Activated naive CD8-positive, alpha-beta T cell treated with anti-CD3 and anti-CD28 coated beads, Interleukin-2, amount 10 ng/mL, durations not matched to agents 7 days and 5 days (primary cell): ENCODE measurements at regions not wholly inside any gene's neighbourhood (a gene's known extent, or its start where the extent isn't known, plus 50 kb on each side); places are given as distances from the start of the nearest gene placed in this dataset.
"Not testable (repeated sequence)": the region's sequence is repeated elsewhere in the genome, so short reads cannot be mapped to it uniquely, and the experiment has no call there.

Experiments
- ATAC-seq: fragments of 150-1000 bp; cut with Tn5 transposase; one replicate; pipeline ENCODE4 v1.10.0; 2021; ENCODE audit warnings: low read depth, moderate library complexity
- POLR2A ChIA-PET: fragments of 350-600 bp; sonication (Branson Sonifier 250); formaldehyde crosslinking; loops from one replicate; lab custom pipeline; 2021; ENCODE audit warnings: antibody characterized with exemption; lab: Charles Lee
- DNase-seq: peaks from one replicate; pipeline ENCODE4 v3.0.0; 2021
- H3K27ac Mint-ChIP-seq: one replicate; pipeline ENCODE4 v1.8.0; 2022; ENCODE audit warnings: mild to moderate bottlenecking, mixed read lengths
- H3K27me3 Mint-ChIP-seq: one replicate; pipeline ENCODE4 v1.8.0; 2022; ENCODE audit warnings: mild to moderate bottlenecking, moderate library complexity, mixed read lengths
- H3K36me3 Mint-ChIP-seq: one replicate; pipeline ENCODE4 v1.8.0; 2021; ENCODE audit warnings: mild to moderate bottlenecking, mixed read lengths
- H3K4me1 Mint-ChIP-seq: one replicate; pipeline ENCODE4 v1.8.0; 2021; ENCODE audit warnings: mixed read lengths
- H3K4me3 Mint-ChIP-seq: one replicate; pipeline ENCODE4 v1.8.0; 2022; ENCODE audit warnings: mild to moderate bottlenecking, moderate library complexity, mixed read lengths
- H3K9me3 Mint-ChIP-seq: one replicate; pipeline ENCODE4 v1.8.0; 2021; ENCODE audit warnings: mixed read lengths

- Mint-ChIP-seq H3K27ac (no peak overlapping the region), H3K4me1 (no peaks in the 10 kb centered on the region), H3K27me3 (peaks cover 25% of the 10 kb centered on the region), H3K9me3 (no peaks in the 10 kb centered on the region), H3K4me3 (no peak overlapping the region), H3K36me3 (no peaks in the 10 kb centered on the region)
- POLR2A ChIA-PET: no interaction called here
- no peak for ATAC-seq
- DNase-seq: no peak
Measured at GRCh38 chr3:187490366-187490765, 122.2 kb downstream of the RTP4 start.

- peaks cover 9% of the 10 kb centered on the region for H3K27me3 Mint-ChIP-seq
- POLR2A ChIA-PET: no interaction called here
- no peaks in the 10 kb centered on the region for H3K4me1 Mint-ChIP-seq
- DNase-seq (no peak), ATAC-seq (no peak)
- H3K36me3 Mint-ChIP-seq: no peaks in the 10 kb centered on the region
- no peak overlapping the region for H3K27ac Mint-ChIP-seq
- H3K9me3 Mint-ChIP-seq: no peaks in the 10 kb centered on the region
- no peak overlapping the region for H3K4me3 Mint-ChIP-seq
Measured at GRCh38 chr3:187484547-187485295, 116.5 kb downstream of the RTP4 start.

- Mint-ChIP-seq H3K4me3 (no peak overlapping the region), H3K27me3 (no peaks in the 10 kb centered on the region), H3K4me1 (no peaks in the 10 kb centered on the region), H3K9me3 (peaks cover 4% of the 10 kb centered on the region), H3K27ac (no peak overlapping the region), H3K36me3 (no peaks in the 10 kb centered on the region)
- ATAC-seq (no peak), DNase-seq (no peak)
- POLR2A ChIA-PET: no interaction called here
Measured at GRCh38 chr3:187481426-187481825, 113.2 kb downstream of the RTP4 start.

GRCh38 chr3:187475613-187476012, 107.4 kb downstream of the RTP4 start:
- H3K27ac Mint-ChIP-seq, H3K36me3 Mint-ChIP-seq, H3K4me1 Mint-ChIP-seq, H3K4me3 Mint-ChIP-seq, H3K9me3 Mint-ChIP-seq, POLR2A ChIA-PET, H3K27me3 Mint-ChIP-seq, ATAC-seq, DNase-seq: not testable (repeated sequence)

GRCh38 chr3:187473778-187474406, 105.7 kb downstream of the RTP4 start:
- no peak overlapping the region for H3K27ac Mint-ChIP-seq
- no peak overlapping the region for H3K4me3 Mint-ChIP-seq
- POLR2A ChIA-PET: no interaction called here
- ATAC-seq: no peak
- H3K9me3 Mint-ChIP-seq: peaks cover 5% of the 10 kb centered on the region
- H3K27me3 Mint-ChIP-seq: peaks cover 3% of the 10 kb centered on the region
- DNase-seq: no peak
- no peaks in the 10 kb centered on the region for H3K4me1 Mint-ChIP-seq
- no peaks in the 10 kb centered on the region for H3K36me3 Mint-ChIP-seq

- ATAC-seq, POLR2A ChIA-PET, H3K36me3 Mint-ChIP-seq, H3K27ac Mint-ChIP-seq, H3K27me3 Mint-ChIP-seq, H3K4me1 Mint-ChIP-seq, DNase-seq, H3K9me3 Mint-ChIP-seq, H3K4me3 Mint-ChIP-seq: not testable (repeated sequence)
Measured at GRCh38 chr3:187466306-187466705, 98.1 kb downstream of the RTP4 start.

GRCh38 chr3:187465503-187465902, 97.3 kb downstream of the RTP4 start:
- DNase-seq (no peak), ATAC-seq (no peak)
- Mint-ChIP-seq H3K36me3 (no peaks in the 10 kb centered on the region), H3K4me1 (no peaks in the 10 kb centered on the region), H3K4me3 (no peak overlapping the region), H3K9me3 (no peaks in the 10 kb centered on the region), H3K27me3 (peaks cover 9% of the 10 kb centered on the region), H3K27ac (no peak overlapping the region)
- POLR2A ChIA-PET: no interaction called here

- DNase-seq (no peak), ATAC-seq (no peak)
- Mint-ChIP-seq H3K27ac (no peak overlapping the region), H3K4me3 (no peak overlapping the region), H3K4me1 (no peaks in the 10 kb centered on the region), H3K36me3 (no peaks in the 10 kb centered on the region), H3K27me3 (peaks cover 9% of the 10 kb centered on the region), H3K9me3 (no peaks in the 10 kb centered on the region)
- POLR2A ChIA-PET: no interaction called here
Measured at GRCh38 chr3:187464682-187465081, 96.5 kb downstream of the RTP4 start.

- H3K36me3 Mint-ChIP-seq: no peaks in the 10 kb centered on the region
- POLR2A ChIA-PET: no interaction called here
- DNase-seq (no peak), ATAC-seq (no peak)
- peaks cover 9% of the 10 kb centered on the region for H3K27me3 Mint-ChIP-seq
- H3K27ac Mint-ChIP-seq: no peak overlapping the region
- H3K4me3 Mint-ChIP-seq: no peak overlapping the region
- H3K4me1 Mint-ChIP-seq: no peaks in the 10 kb centered on the region
- H3K9me3 Mint-ChIP-seq: no peaks in the 10 kb centered on the region
Measured at GRCh38 chr3:187458921-187459320, 90.7 kb downstream of the RTP4 start.

- H3K27ac Mint-ChIP-seq: no peak overlapping the region
- peaks cover 8% of the 10 kb centered on the region for H3K27me3 Mint-ChIP-seq
- H3K4me3 Mint-ChIP-seq: no peak overlapping the region
- H3K9me3 Mint-ChIP-seq: no peaks in the 10 kb centered on the region
- no peaks in the 10 kb centered on the region for H3K4me1 Mint-ChIP-seq
- POLR2A ChIA-PET: no interaction called here
- DNase-seq (no peak), ATAC-seq (no peak)
- H3K36me3 Mint-ChIP-seq: no peaks in the 10 kb centered on the region
Measured at GRCh38 chr3:187458383-187458782, 90.2 kb downstream of the RTP4 start.

GRCh38 chr3:187456250-187456649, 88.1 kb downstream of the RTP4 start:
- no peak overlapping the region for H3K27ac Mint-ChIP-seq
- no peaks in the 10 kb centered on the region for H3K4me1 Mint-ChIP-seq
- no peak for ATAC-seq

GRCh38 chr3:187454085-187454815, 86.1 kb downstream of the RTP4 start:
- H3K4me3 Mint-ChIP-seq: no peak overlapping the region
- ATAC-seq (no peak), DNase-seq (no peak)
- H3K36me3 Mint-ChIP-seq: no peaks in the 10 kb centered on the region
- POLR2A ChIA-PET: no interaction called here
- H3K27me3 Mint-ChIP-seq: peaks cover 12% of the 10 kb centered on the region
- H3K4me1 Mint-ChIP-seq: no peaks in the 10 kb centered on the region
- H3K9me3 Mint-ChIP-seq: no peaks in the 10 kb centered on the region
- H3K27ac Mint-ChIP-seq: no peak overlapping the region

More at GRCh38 chr3:187456250-187456649, 88.1 kb downstream of the RTP4 start:
- Mint-ChIP-seq H3K9me3 (no peaks in the 10 kb centered on the region), H3K27me3 (peaks cover 8% of the 10 kb centered on the region), H3K4me3 (no peak overlapping the region), H3K36me3 (no peaks in the 10 kb centered on the region)
- DNase-seq: no peak
- POLR2A ChIA-PET: no interaction called here

- Mint-ChIP-seq H3K9me3 (no peaks in the 10 kb centered on the region), H3K4me3 (no peak overlapping the region), H3K27me3 (peaks cover 16% of the 10 kb centered on the region), H3K4me1 (no peaks in the 10 kb centered on the region), H3K36me3 (no peaks in the 10 kb centered on the region), H3K27ac (no peak overlapping the region)
- no peak for DNase-seq
- POLR2A ChIA-PET: no interaction called here
- no peak for ATAC-seq
Measured at GRCh38 chr3:187450431-187451190, 82.4 kb downstream of the RTP4 start.
